ENCODE measurements at regions not wholly inside any gene's neighbourhood (a gene's known extent, or its start where the extent isn't known, plus 50 kb on each side); places are given as distances from the start of the nearest gene placed in this dataset.

- DNase-seq = no peak
- Histone ChIP-seq H3K27ac (ENCODE audit: low read depth in 2 of 2, low read length in 1 of 2) (no peak overlapping the region), H3K9me3 (no peaks in the 10 kb centered on the region), H3K4me3 (ENCODE audit: low read depth in 2 of 2, low read length in 1 of 2) (no peak overlapping the region), H3K4me2 (no peak overlapping the region), H3K9me2 (no peaks in the 10 kb centered on the region), H3K9ac (no peak overlapping the region), H3K79me2 (ENCODE audit: insufficient read depth) (no peaks in the 10 kb centered on the region), H2AFZ (ENCODE audit: low read depth) (no peak overlapping the region), H4K20me1 (ENCODE audit: insufficient read depth) (no peaks in the 10 kb centered on the region), H3K36me3 (replicated peaks in 1 of 2; ENCODE audit: control insufficient read depth in 1 of 2, insufficient read depth in 2 of 2, low read length in 1 of 2) (no peaks in the 10 kb centered on the region), H3K4me1 (ENCODE audit: control insufficient read depth in 1 of 2, insufficient read depth in 2 of 2, low read depth in 1 of 2, low read length in 1 of 2) (peaks cover 0 to 6% of the 10 kb centered on the region in 2 experiments; a peak in 1 of 4 replicates), H3K27me3 (ENCODE audit: insufficient read depth) (no peaks in the 10 kb centered on the region), H3F3A (replicated peaks; ENCODE audit: insufficient read depth) (no peaks in the 10 kb centered on the region)
- WGBS (ENCODE audit: low lambda C conversion rate) = 86% methylated on average over 3 of the region's 3 CpGs
- CTCF ChIA-PET = interaction anchor here (0.7 to 1.9 kb wide), 5 partner anchors 10 to 129 kb away, joined by 3 to 12 read pairs (median 3); no protein-coding TSS in a partner anchor
- POLR2A ChIA-PET = no interaction called here
- no peak for TF ChIP-seq MAX (IDR thresholded peaks at IDR 0.05; ENCODE audit: low read depth)
- TF ChIP-seq FOSL2 (IDR thresholded peaks at IDR 0.05; ENCODE audit: borderline replicate concordance, low read depth) = no peak
- no peak for TF ChIP-seq PBX3 (IDR thresholded peaks at IDR 0.05)
- TF ChIP-seq FOXJ3 (CRISPR knock-in tag; IDR thresholded peaks at IDR 0.05) = no peak
- no peak for TF ChIP-seq POLR2AphosphoS5 (IDR thresholded peaks at IDR 0.05; ENCODE audit: low read depth, low read length)
Observed at GRCh38 chr3:182492536-182492935, 300.8 kb upstream of the ATP11B start.

GRCh38 chr3:182500289-182500688, 293.0 kb upstream of the ATP11B start:
- Histone ChIP-seq H3K27me3 (ENCODE audit: insufficient read depth) (no peaks in the 10 kb centered on the region), H2AFZ (ENCODE audit: low read depth) (no peak overlapping the region), H3K9me3 (no peaks in the 10 kb centered on the region), H3K4me1 (ENCODE audit: control insufficient read depth in 1 of 2, insufficient read depth in 2 of 2, low read depth in 1 of 2, low read length in 1 of 2) (no peaks in the 10 kb centered on the region), H3K4me2 (no peak overlapping the region), H3K9ac (no peak overlapping the region), H4K20me1 (ENCODE audit: insufficient read depth) (no peaks in the 10 kb centered on the region), H3K79me2 (ENCODE audit: insufficient read depth) (no peaks in the 10 kb centered on the region), H3F3A (replicated peaks; ENCODE audit: insufficient read depth) (no peaks in the 10 kb centered on the region), H3K9me2 (no peaks in the 10 kb centered on the region), H3K27ac (ENCODE audit: low read depth in 2 of 2, low read length in 1 of 2) (no peak overlapping the region), H3K4me3 (ENCODE audit: low read depth in 2 of 2, low read length in 1 of 2) (no peak overlapping the region), H3K36me3 (replicated peaks in 1 of 2; ENCODE audit: control insufficient read depth in 1 of 2, insufficient read depth in 2 of 2, low read length in 1 of 2) (no peaks in the 10 kb centered on the region)
- 81% methylated on average over 10 of the region's 10 CpGs for WGBS (ENCODE audit: low lambda C conversion rate)
- no peak for DNase-seq
- TF ChIP-seq GABPA (IDR thresholded peaks at IDR 0.05; ENCODE audit: low read depth) (no peak), RAD21 (IDR thresholded peaks at IDR 0.05; ENCODE audit: low read length) (no peak), TEAD4 (IDR thresholded peaks at IDR 0.05; ENCODE audit: borderline replicate concordance, insufficient read depth) (no peak), POLR2AphosphoS5 (IDR thresholded peaks at IDR 0.05; ENCODE audit: low read depth, low read length) (no peak), MEF2A (IDR thresholded peaks at IDR 0.05; ENCODE audit: borderline replicate concordance, low read depth) (no peak), FOXM1 (IDR thresholded peaks at IDR 0.05; ENCODE audit: low read depth) (no peak), RFX5 (IDR thresholded peaks at IDR 0.05; ENCODE audit: low read length) (no peak), TCF12 (IDR thresholded peaks at IDR 0.05) (no peak), FOSL2 (IDR thresholded peaks at IDR 0.05; ENCODE audit: borderline replicate concordance, low read depth) (no peak), NRF1 (IDR thresholded peaks at IDR 0.05; ENCODE audit: low read depth, low read length) (no peak), EZH2phosphoT487 (IDR thresholded peaks at IDR 0.05; ENCODE audit: borderline replicate concordance, low read depth) (no peak), CTCF (IDR thresholded peaks at IDR 0.05) (no peak)
- ChIA-PET POLR2A (no interaction called here), CTCF (interaction anchor here (0.7 kb wide), 1 partner anchor 183 kb away, joined by 4 read pairs; no protein-coding TSS in a partner anchor)

All from SK-N-SH (cell line).